ENCODE measurements at regions not wholly inside any gene's neighbourhood (a gene's known extent, or its start where the extent isn't known, plus 50 kb on each side); places are given as distances from the start of the nearest gene placed in this dataset.
A peak's percentile ranks its signal among the peaks of the same experiment; 100 is the strongest.
"Not testable (repeated sequence)": the region's sequence is repeated elsewhere in the genome, so short reads cannot be mapped to it uniquely, and the experiment has no call there.

GRCh38 chr1:177423090-177423489 lies 252.3 kb downstream of the BRINP2 start:
- no peak for DNase-seq (ENCODE audit: low read depth)

GRCh38 chr1:177413982-177414596 lies 243.3 kb downstream of the BRINP2 start:
- no peak for DNase-seq (ENCODE audit: low read depth)

GRCh38 chr1:177411381-177411780 lies 240.6 kb downstream of the BRINP2 start:
- no peak for DNase-seq (ENCODE audit: low read depth)

GRCh38 chr1:177410179-177410766 lies 239.5 kb downstream of the BRINP2 start:
- no peak for DNase-seq (ENCODE audit: low read depth)

GRCh38 chr1:177406323-177406722 lies 235.6 kb downstream of the BRINP2 start:
- DNase-seq (ENCODE audit: low read depth), result not testable (repeated sequence)

- no peak for DNase-seq (ENCODE audit: low read depth)
Observed at GRCh38 chr1:177392336-177392735, 221.6 kb downstream of the BRINP2 start.

GRCh38 chr1:177385760-177386698 lies 215.3 kb downstream of the BRINP2 start:
- no peak for DNase-seq (ENCODE audit: low read depth)

- DNase-seq (ENCODE audit: low read depth), result no peak
Observed at GRCh38 chr1:177384461-177384860, 213.7 kb downstream of the BRINP2 start.

- DNase-seq (ENCODE audit: low read depth), result no peak
Observed at GRCh38 chr1:177383715-177384114, 213.0 kb downstream of the BRINP2 start.

GRCh38 chr1:177377866-177378265 lies 207.1 kb downstream of the BRINP2 start:
- DNase-seq (ENCODE audit: low read depth), result no peak

GRCh38 chr1:177368255-177368654 lies 197.5 kb downstream of the BRINP2 start:
- no peak for DNase-seq (ENCODE audit: low read depth)

- DNase-seq (ENCODE audit: low read depth), result no peak
Observed at GRCh38 chr1:177366091-177366490, 195.3 kb downstream of the BRINP2 start.

- DNase-seq (ENCODE audit: low read depth), result no peak
Observed at GRCh38 chr1:177360791-177361190, 190.0 kb downstream of the BRINP2 start.

- DNase-seq (ENCODE audit: low read depth), result no peak
Observed at GRCh38 chr1:177356674-177357435, 186.1 kb downstream of the BRINP2 start.

GRCh38 chr1:177355575-177355974 lies 184.8 kb downstream of the BRINP2 start:
- peak; percentile 1 for DNase-seq (ENCODE audit: low read depth)

- no peak for DNase-seq (ENCODE audit: low read depth)
Observed at GRCh38 chr1:177354247-177354646, 183.5 kb downstream of the BRINP2 start.

GRCh38 chr1:177351361-177352108 lies 180.8 kb downstream of the BRINP2 start:
- DNase-seq (ENCODE audit: low read depth), result no peak

GRCh38 chr1:177346790-177347359 lies 176.1 kb downstream of the BRINP2 start:
- DNase-seq (ENCODE audit: low read depth), result no peak

- DNase-seq (ENCODE audit: low read depth), result no peak
Observed at GRCh38 chr1:177343445-177343844, 172.7 kb downstream of the BRINP2 start.

GRCh38 chr1:177341773-177342172 lies 171.0 kb downstream of the BRINP2 start:
- DNase-seq (ENCODE audit: low read depth), result no peak

- no peak for DNase-seq (ENCODE audit: low read depth)
Observed at GRCh38 chr1:177340601-177341067, 169.9 kb downstream of the BRINP2 start.
